ENCODE measurements at regions not wholly inside any gene's neighbourhood (a gene's known extent, or its start where the extent isn't known, plus 50 kb on each side); places are given as distances from the start of the nearest gene placed in this dataset.
"Not testable (repeated sequence)": the region's sequence is repeated elsewhere in the genome, so short reads cannot be mapped to it uniquely, and the experiment has no call there.

DNA sequence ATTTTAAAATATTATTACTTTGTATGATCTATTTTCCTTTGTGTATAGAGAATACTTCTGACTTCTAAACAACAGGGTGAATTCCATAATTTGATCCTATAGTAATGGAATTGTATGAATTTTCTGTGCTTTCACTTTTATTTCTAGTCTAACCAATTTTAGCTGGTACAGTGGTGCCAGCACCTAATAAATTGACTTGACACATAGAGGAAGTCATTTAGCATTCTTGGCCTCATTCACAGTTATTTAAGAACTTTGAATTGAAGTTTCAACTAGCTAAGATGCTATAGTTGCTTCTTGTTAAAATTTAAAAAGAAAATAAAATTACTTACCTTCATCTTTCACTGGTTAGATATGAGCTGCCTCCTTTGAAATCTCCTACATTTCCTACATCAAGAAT, 220.4 kb downstream of the CPS1 start:
- intact Hi-C loops (cut with micrococcal nuclease): no loop called here
- H3K9me3 Mint-ChIP-seq: peaks cover 20 to 25% of the 10 kb centered on the region in 2 donors
- TF ChIP-seq, protein P1, sequence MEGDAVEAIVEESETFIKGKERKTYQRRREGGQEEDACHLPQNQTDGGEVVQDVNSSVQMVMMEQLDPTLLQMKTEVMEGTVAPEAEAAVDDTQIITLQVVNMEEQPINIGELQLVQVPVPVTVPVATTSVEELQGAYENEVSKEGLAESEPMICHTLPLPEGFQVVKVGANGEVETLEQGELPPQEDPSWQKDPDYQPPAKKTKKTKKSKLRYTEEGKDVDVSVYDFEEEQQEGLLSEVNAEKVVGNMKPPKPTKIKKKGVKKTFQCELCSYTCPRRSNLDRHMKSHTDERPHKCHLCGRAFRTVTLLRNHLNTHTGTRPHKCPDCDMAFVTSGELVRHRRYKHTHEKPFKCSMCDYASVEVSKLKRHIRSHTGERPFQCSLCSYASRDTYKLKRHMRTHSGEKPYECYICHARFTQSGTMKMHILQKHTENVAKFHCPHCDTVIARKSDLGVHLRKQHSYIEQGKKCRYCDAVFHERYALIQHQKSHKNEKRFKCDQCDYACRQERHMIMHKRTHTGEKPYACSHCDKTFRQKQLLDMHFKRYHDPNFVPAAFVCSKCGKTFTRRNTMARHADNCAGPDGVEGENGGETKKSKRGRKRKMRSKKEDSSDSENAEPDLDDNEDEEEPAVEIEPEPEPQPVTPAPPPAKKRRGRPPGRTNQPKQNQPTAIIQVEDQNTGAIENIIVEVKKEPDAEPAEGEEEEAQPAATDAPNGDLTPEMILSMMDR (IDR thresholded peaks at IDR 0.05): no peak
- no peaks in the 10 kb centered on the region for H3K36me3 Mint-ChIP-seq
- no peaks in the 10 kb centered on the region for H3K4me1 ChIP-seq (ENCODE audit: control insufficient read depth, insufficient read depth, low read length)
- H3K27me3 Mint-ChIP-seq (ENCODE audit: low read depth in 2 of 2): no peaks in the 10 kb centered on the region
- no peaks in the 10 kb centered on the region for H3K36me3 ChIP-seq (ENCODE audit: control insufficient read depth, insufficient read depth, low read length)
- no peak for ATAC-seq
- no peak overlapping the region for H3K27ac ChIP-seq (ENCODE audit: low read length)
- H3K4me3 ChIP-seq (ENCODE audit: low read length): no peak overlapping the region
- no peak overlapping the region for H3K27ac Mint-ChIP-seq
- no peaks in the 10 kb centered on the region for H3K4me1 Mint-ChIP-seq
- no peaks in the 10 kb centered on the region for H3K9me3 ChIP-seq (ENCODE audit: control insufficient read depth, insufficient read depth, low read length)
- no peaks in the 10 kb centered on the region for H3K27me3 ChIP-seq (ENCODE audit: control insufficient read depth, insufficient read depth, low read length)
- no peak overlapping the region for H3K4me3 Mint-ChIP-seq
- no peak for DNase-seq

DNA sequence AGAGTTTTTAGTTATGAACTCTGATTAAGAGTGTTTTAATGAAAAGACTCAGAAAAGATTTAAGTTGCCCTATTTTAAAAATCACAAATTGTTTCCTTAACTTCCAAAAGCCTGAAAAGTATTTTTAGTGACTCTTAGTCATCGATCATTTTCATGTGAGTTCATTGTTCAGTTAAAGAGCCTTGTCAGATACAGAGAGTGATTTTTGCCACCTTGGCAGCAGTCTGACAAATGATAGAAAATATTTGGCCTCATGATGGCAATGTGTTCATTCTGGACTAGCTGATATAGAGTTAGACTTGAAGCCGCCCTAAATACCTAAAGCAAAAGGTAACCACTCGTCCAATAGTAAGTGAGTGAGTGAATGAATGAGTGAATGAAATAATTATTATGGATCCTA, 225.8 kb downstream of the CPS1 start:
- no peaks in the 10 kb centered on the region for H3K27me3 ChIP-seq (ENCODE audit: control insufficient read depth, insufficient read depth, low read length)
- no peak overlapping the region for H3K27ac ChIP-seq (ENCODE audit: low read length)
- H3K36me3 ChIP-seq (ENCODE audit: control insufficient read depth, insufficient read depth, low read length): no peaks in the 10 kb centered on the region
- no peaks in the 10 kb centered on the region for H3K4me1 ChIP-seq (ENCODE audit: control insufficient read depth, insufficient read depth, low read length)
- intact Hi-C loops (cut with micrococcal nuclease): no loop called here
- 94% methylated on average over 2 of the region's 3 CpGs for WGBS (ENCODE audit: insufficient coverage)
- no peaks in the 10 kb centered on the region for H3K36me3 Mint-ChIP-seq
- no peak overlapping the region for H3K4me3 Mint-ChIP-seq
- no peak overlapping the region for H3K27ac Mint-ChIP-seq
- DNase-seq (no peak), ATAC-seq (no peak)
- TF ChIP-seq, protein P1 (IDR thresholded peaks at IDR 0.05): no peak
- peaks cover 14 to 17% of the 10 kb centered on the region in 2 donors for H3K9me3 Mint-ChIP-seq
- H3K4me3 ChIP-seq (ENCODE audit: low read length): no peak overlapping the region
- no peaks in the 10 kb centered on the region for H3K27me3 Mint-ChIP-seq (ENCODE audit: low read depth in 2 of 2)
- no peaks in the 10 kb centered on the region for H3K4me1 Mint-ChIP-seq
- no peaks in the 10 kb centered on the region for H3K9me3 ChIP-seq (ENCODE audit: control insufficient read depth, insufficient read depth, low read length)

- H3K4me1 Mint-ChIP-seq; H3K4me3 Mint-ChIP-seq; H3K27ac ChIP-seq (ENCODE audit: low read length); H3K4me3 ChIP-seq (ENCODE audit: low read length); H3K36me3 ChIP-seq (ENCODE audit: control insufficient read depth, insufficient read depth, low read length); H3K27ac Mint-ChIP-seq; H3K27me3 Mint-ChIP-seq (ENCODE audit: low read depth in 2 of 2); ATAC-seq; intact Hi-C loops (cut with micrococcal nuclease); DNase-seq; H3K36me3 Mint-ChIP-seq; H3K27me3 ChIP-seq (ENCODE audit: control insufficient read depth, insufficient read depth, low read length); H3K4me1 ChIP-seq (ENCODE audit: control insufficient read depth, insufficient read depth, low read length); H3K9me3 ChIP-seq (ENCODE audit: control insufficient read depth, insufficient read depth, low read length): not testable (repeated sequence)
- WGBS (ENCODE audit: insufficient coverage): no CpG with 5 or more reads among the region's 4 CpGs
- H3K9me3 Mint-ChIP-seq: peaks cover 10 to 11% of the 10 kb centered on the region in 2 donors
Observed at GRCh38 chr2:210787831-210788230, 231.4 kb downstream of the CPS1 start.

GRCh38 chr2:210792000-210792399, 235.6 kb downstream of the CPS1 start:
- intact Hi-C loops (cut with micrococcal nuclease): no loop called here
- Histone ChIP-seq H3K4me1 (ENCODE audit: control insufficient read depth, insufficient read depth, low read length) (no peaks in the 10 kb centered on the region), H3K27ac (ENCODE audit: low read length) (no peak overlapping the region), H3K27me3 (ENCODE audit: control insufficient read depth, insufficient read depth, low read length) (no peaks in the 10 kb centered on the region), H3K36me3 (ENCODE audit: control insufficient read depth, insufficient read depth, low read length) (no peaks in the 10 kb centered on the region), H3K9me3 (ENCODE audit: control insufficient read depth, insufficient read depth, low read length) (no peaks in the 10 kb centered on the region), H3K4me3 (ENCODE audit: low read length) (no peak overlapping the region)
- no peaks in the 10 kb centered on the region for H3K27me3 Mint-ChIP-seq (ENCODE audit: low read depth in 2 of 2)
- no peak overlapping the region for H3K4me3 Mint-ChIP-seq
- no peak overlapping the region for H3K27ac Mint-ChIP-seq
- DNase-seq (no peak), ATAC-seq (no peak)
- no peaks in the 10 kb centered on the region for H3K4me1 Mint-ChIP-seq
- TF ChIP-seq, protein P1 (IDR thresholded peaks at IDR 0.05): no peak
- H3K9me3 Mint-ChIP-seq: peaks cover 5 to 9% of the 10 kb centered on the region in 2 donors
- H3K36me3 Mint-ChIP-seq: no peaks in the 10 kb centered on the region
- 86% methylated on average over 3 of the region's 3 CpGs for WGBS (ENCODE audit: insufficient coverage)
